Activated T-cell treated with anti-CD3 and anti-CD28 coated beads, Interleukin-2, amount 50 U/mL, for 4 hours (primary cell): ENCODE measurements at regions not wholly inside any gene's neighbourhood (a gene's known extent, or its start where the extent isn't known, plus 50 kb on each side); places are given as distances from the start of the nearest gene placed in this dataset.
"Not testable (repeated sequence)": the region's sequence is repeated elsewhere in the genome, so short reads cannot be mapped to it uniquely, and the experiment has no call there.

Source experiments
- ATAC-seq, 2 donors: fragments of 200-7000 bp; cut with Tn5 transposase; one replicate each; pipeline ENCODE4 v1.10.0; 2021
- DNase-seq: peaks from one replicate; pipeline ENCODE4 v3.0.0-alpha.2; 2020
- H3K27me3 Mint-ChIP-seq: one replicate; pipeline ENCODE4 v1.8.0; 2021; ENCODE audit warnings: low read depth, mixed read lengths
- H3K36me3 Mint-ChIP-seq: one replicate; pipeline ENCODE4 v1.8.0; 2022; ENCODE audit warnings: mixed read lengths; ENCODE audit not compliant: insufficient read depth
- H3K4me1 Mint-ChIP-seq: one replicate; pipeline ENCODE4 v1.8.0; 2021; ENCODE audit warnings: low read depth, mixed read lengths
- H3K4me3 Mint-ChIP-seq: one replicate; pipeline ENCODE4 v1.8.0; 2021; ENCODE audit warnings: mild to moderate bottlenecking, moderate library complexity, mixed read lengths
- H3K9me3 Mint-ChIP-seq: one replicate; pipeline ENCODE4 v1.8.0; 2021; ENCODE audit warnings: mixed read lengths

- not testable (repeated sequence) for H3K4me1 Mint-ChIP-seq, H3K36me3 Mint-ChIP-seq, H3K27me3 Mint-ChIP-seq, DNase-seq, H3K9me3 Mint-ChIP-seq, ATAC-seq
- peak overlapping the region; percentile 91 for H3K4me3 Mint-ChIP-seq
Observed at GRCh38 chr9:39463696-39464095, 108.2 kb downstream of the SPATA31A1 start.

GRCh38 chr9:39464122-39464777 lies 108.8 kb downstream of the SPATA31A1 start:
- not testable (repeated sequence) for H3K36me3 Mint-ChIP-seq, H3K9me3 Mint-ChIP-seq, H3K4me1 Mint-ChIP-seq, H3K27me3 Mint-ChIP-seq
- ATAC-seq (peak; percentile 98 to 99), DNase-seq (peak; percentile 52)
- H3K4me3 Mint-ChIP-seq, result peak overlapping the region; percentile 91

DNA sequence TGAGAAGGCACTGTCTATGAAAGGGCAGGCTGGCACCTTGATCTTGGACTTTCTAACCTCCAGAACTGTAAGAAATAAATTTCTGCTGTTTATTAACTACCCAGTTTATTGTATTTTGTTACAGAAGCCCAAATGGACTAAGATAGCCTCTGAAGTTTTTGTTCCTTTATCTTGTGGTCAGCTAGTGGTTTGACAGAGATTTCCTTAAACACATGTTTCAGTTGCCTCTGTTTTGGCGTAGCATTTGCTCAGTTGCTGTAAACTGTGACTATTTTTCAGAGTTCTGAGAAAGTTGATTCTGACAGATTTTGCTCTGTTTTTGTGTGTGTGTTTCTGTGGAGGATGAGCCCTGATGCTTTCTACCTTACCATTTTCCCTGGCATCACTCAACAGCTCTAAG lies 119.0 kb downstream of the SPATA31A1 start:
- H3K36me3 Mint-ChIP-seq, result not testable (repeated sequence)

GRCh38 chr9:39483073-39483472 lies 127.6 kb downstream of the SPATA31A1 start:
- not testable (repeated sequence) for H3K36me3 Mint-ChIP-seq, H3K4me1 Mint-ChIP-seq, DNase-seq, ATAC-seq, H3K4me3 Mint-ChIP-seq, H3K9me3 Mint-ChIP-seq, H3K27me3 Mint-ChIP-seq

More for the DNA sequence above, 119.0 kb downstream of the SPATA31A1 start:
- not testable (repeated sequence) for H3K4me1 Mint-ChIP-seq, H3K9me3 Mint-ChIP-seq, H3K4me3 Mint-ChIP-seq, H3K27me3 Mint-ChIP-seq, ATAC-seq, DNase-seq

DNA sequence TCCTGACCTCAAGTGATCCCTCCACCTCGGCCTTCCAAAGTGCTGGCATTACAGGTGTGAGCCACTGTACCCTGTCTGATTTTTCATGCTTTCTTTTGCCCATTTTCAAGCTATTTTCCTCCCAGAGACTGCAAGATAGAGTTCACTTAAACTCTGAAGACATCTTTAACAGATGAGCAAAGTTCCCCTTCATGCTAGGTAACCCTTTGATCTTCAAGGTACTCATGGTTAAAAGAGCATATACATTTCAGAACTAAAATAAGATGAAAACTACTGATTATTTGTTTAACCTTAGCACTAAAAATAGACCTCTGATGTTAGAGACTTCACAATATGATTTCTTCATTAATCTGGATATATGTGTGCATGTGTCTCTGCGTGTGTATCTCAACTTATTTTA lies 128.4 kb downstream of the SPATA31A1 start:
- not testable (repeated sequence) for H3K9me3 Mint-ChIP-seq, H3K4me3 Mint-ChIP-seq, H3K4me1 Mint-ChIP-seq, H3K27me3 Mint-ChIP-seq, ATAC-seq, DNase-seq, H3K36me3 Mint-ChIP-seq

DNA sequence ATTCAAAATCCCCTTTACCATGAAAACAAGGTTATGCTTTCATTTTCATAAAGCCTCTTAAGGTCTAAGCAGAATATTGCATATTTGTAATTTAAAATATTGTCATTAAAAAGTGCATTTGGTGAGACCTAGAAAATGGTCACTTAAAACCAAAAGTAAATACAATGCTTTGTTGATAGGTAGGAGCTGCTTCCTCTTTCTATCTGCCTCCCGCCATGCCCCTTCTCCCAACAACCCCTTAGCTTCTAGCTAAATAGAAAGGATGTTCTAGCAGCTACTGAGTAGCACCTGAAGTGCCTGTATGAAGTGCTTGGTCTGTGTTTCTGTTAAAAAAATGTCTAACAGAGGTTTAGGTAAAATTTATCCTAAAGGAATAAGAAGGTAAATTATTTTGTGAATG lies 128.8 kb downstream of the SPATA31A1 start:
- H3K4me1 Mint-ChIP-seq, H3K36me3 Mint-ChIP-seq, H3K27me3 Mint-ChIP-seq, ATAC-seq, H3K4me3 Mint-ChIP-seq, H3K9me3 Mint-ChIP-seq, DNase-seq: not testable (repeated sequence)

DNA sequence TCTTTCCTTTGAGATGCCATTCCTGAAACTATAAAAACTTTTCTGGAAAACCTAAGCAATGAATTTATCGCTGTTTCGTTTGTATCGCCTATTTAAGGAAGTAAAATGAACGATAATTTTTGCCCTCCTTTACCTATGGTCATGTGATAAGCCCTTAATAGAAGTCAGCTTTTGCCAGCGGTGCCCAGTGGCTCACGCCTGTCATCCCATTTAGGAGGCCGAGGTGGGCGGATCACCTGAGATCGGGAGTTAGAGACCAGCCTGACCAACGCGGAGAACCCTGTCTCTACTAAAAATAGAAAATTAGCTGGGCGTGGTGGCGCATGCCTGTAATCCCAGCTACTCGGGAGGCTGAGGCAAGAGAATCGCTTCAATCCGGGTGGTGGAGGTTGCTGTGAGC lies 132.0 kb downstream of the SPATA31A1 start:
- not testable (repeated sequence) for H3K9me3 Mint-ChIP-seq, H3K4me1 Mint-ChIP-seq, H3K4me3 Mint-ChIP-seq, H3K27me3 Mint-ChIP-seq, ATAC-seq, DNase-seq, H3K36me3 Mint-ChIP-seq

GRCh38 chr9:39496248-39496647 lies 140.8 kb downstream of the SPATA31A1 start:
- not testable (repeated sequence) for H3K9me3 Mint-ChIP-seq, H3K36me3 Mint-ChIP-seq

DNA sequence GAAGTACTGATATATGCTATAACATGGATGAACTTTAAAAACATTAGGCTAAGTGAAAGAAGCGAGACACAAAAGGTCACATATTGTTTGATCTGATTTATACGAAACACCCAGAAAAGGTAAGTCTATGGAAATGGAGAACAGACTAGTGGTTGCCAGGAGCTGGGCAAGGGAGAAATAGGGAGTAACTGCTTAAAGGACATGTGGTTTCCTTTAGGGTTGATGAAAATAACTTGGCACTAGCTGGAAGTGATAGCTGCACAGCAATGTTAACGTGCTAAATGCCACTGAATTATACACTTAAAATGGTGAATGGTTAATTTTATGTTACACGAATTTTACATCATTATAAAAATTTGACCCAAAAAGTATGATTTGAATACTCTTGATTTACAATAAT lies 147.7 kb downstream of the SPATA31A1 start:
- H3K4me1 Mint-ChIP-seq, H3K9me3 Mint-ChIP-seq, DNase-seq, H3K27me3 Mint-ChIP-seq, H3K4me3 Mint-ChIP-seq, H3K36me3 Mint-ChIP-seq, ATAC-seq: not testable (repeated sequence)

More at GRCh38 chr9:39496248-39496647, 140.8 kb downstream of the SPATA31A1 start:
- not testable (repeated sequence) for H3K27me3 Mint-ChIP-seq, H3K4me3 Mint-ChIP-seq, H3K4me1 Mint-ChIP-seq, DNase-seq, ATAC-seq

DNA sequence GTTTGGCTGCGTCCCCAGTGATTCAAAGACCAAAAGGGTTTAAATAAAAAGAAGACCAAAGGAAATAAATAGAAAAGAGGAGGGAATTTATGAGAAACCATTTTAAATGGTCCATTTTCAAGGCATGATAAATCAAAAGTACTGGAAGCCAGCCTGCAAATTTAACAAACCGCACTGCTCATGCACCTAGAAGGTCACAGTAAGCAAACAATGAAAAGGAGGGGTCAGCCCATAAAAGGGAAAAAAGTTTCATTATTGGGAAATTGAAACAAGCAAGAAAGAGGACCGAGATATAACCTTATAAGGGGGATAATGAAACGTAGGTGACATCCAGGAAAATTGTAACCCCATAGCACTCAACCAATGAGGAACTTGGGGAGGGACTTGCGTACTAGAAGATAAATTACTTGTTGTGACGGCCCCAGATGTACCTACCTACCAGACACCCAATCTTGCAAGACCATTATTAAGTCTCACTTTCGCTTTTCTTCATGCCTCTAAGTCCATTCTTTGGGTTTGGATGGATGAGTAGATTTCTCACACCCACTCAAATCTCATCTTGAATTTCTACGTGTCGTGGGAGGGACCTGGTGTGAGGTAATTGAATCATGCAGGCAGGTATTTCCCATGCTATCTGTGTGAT lies 172.0 kb downstream of the SPATA31A1 start:
- H3K4me1 Mint-ChIP-seq, H3K36me3 Mint-ChIP-seq, ATAC-seq, H3K9me3 Mint-ChIP-seq, DNase-seq, H3K27me3 Mint-ChIP-seq, H3K4me3 Mint-ChIP-seq: not testable (repeated sequence)

DNA sequence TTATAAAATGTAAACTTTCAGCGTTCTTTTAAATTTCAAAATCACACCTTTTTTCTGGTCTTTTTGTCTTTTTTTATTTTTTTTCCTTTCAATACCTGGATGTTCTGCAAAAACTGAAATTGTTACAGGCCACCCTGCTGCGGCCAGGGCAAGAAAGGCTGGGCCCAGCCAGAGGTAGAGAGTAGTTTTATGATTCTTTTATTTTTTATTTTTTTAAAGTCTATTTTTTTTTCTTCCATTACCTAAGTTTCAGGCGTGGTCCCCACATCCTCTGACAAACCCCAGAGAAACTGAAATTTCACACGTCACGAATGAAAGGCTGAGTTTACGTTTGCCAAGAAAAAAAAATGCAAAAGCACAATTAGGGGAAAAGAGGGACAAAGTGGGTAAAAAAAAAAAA lies 177.1 kb downstream of the SPATA31A1 start:
- not testable (repeated sequence) for H3K36me3 Mint-ChIP-seq, H3K27me3 Mint-ChIP-seq, H3K4me1 Mint-ChIP-seq, ATAC-seq, DNase-seq, H3K9me3 Mint-ChIP-seq, H3K4me3 Mint-ChIP-seq

DNA sequence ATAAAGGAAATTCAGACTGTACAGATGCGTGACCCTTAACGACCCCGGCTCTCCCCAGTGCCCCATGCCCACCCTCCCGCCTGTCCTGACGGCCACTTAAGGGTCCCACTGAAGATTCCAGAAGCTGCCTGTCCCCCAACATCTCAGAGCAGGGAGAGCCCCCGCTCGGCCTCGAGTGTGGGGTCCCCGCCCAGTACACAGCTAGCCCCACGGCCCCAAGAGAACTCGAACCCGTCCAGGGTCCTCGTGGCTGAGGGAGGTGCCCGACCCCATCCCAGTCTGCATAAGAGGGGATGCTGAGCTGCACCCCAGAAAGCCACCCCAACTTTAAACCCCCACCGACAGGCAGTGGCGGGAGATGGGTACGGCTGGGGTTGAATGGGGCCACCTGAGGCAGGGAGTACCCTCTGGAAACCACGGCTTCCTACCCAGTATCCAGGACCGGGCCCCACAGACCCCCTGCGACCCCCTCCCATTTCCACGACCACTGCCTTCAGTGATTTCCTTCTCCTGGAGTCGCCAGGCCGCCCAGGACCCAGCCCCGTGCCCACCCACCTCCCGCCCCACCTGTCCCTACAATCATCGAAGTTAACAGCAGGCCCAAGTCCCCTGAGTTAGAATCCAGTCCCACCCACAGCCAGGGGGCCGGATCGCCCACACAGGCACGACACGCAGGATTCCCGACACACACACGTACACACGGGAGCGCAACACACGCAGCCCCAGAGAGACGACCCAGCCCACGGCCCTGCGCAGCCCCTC lies 177.7 kb downstream of the SPATA31A1 start:
- H3K27me3 Mint-ChIP-seq, H3K36me3 Mint-ChIP-seq: not testable (repeated sequence)

GRCh38 chr9:39533763-39534548 lies 178.5 kb downstream of the SPATA31A1 start:
- H3K4me1 Mint-ChIP-seq, H3K36me3 Mint-ChIP-seq, H3K4me3 Mint-ChIP-seq, H3K9me3 Mint-ChIP-seq, H3K27me3 Mint-ChIP-seq, DNase-seq: not testable (repeated sequence)
- peak in 1 of 2 donors; percentile 14 for ATAC-seq

More for the DNA sequence above, 177.7 kb downstream of the SPATA31A1 start:
- DNase-seq, ATAC-seq, H3K4me1 Mint-ChIP-seq, H3K4me3 Mint-ChIP-seq, H3K9me3 Mint-ChIP-seq: not testable (repeated sequence)

DNA sequence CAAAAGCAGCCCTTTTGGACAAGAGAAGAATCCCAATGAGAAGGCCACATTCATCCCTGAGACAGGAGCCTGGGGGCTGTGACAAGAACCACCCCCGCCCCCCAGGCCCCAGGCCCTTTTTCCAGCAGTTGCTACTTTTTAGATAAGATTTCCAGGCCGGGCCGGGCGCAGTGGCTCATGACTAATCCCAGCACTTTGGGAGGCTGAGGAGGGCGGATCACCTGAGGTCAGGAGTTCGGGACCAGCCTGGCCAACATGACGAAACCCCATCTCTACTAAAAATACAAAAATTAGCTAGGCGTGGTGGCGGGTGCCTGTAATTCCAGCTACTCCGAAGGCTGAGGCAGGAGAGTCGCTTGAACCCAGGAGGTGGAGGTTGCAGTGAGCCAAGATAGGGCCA lies 179.4 kb downstream of the SPATA31A1 start:
- not testable (repeated sequence) for H3K27me3 Mint-ChIP-seq, H3K36me3 Mint-ChIP-seq, H3K4me1 Mint-ChIP-seq, H3K9me3 Mint-ChIP-seq, ATAC-seq, H3K4me3 Mint-ChIP-seq, DNase-seq
